Fibroblast of mammary gland (primary cell): ENCODE measurements at regions not wholly inside any gene's neighbourhood (a gene's known extent, or its start where the extent isn't known, plus 50 kb on each side); places are given as distances from the start of the nearest gene placed in this dataset.

Experiments
- DNase-seq: peaks from one replicate; pipeline ENCODE4 v3.0.0-alpha.2; 2010; ENCODE audit warnings: low read depth
- H3K4me3 ChIP-seq: 2 replicates; pipeline ENCODE4 v1.5.1; 2011; ENCODE audit warnings: low read depth, mild to moderate bottlenecking, low read length, moderate library complexity; ENCODE audit not compliant: control insufficient read depth
- CTCF ChIP-seq: conservative IDR thresholded peaks from 2 replicates; pipeline ENCODE4 v1.5.1; 2011; ENCODE audit warnings: low read depth, low read length, inconsistent platforms; ENCODE audit not compliant: control insufficient read depth, insufficient read depth

GRCh38 chr7:96501318-96501717, 179.4 kb upstream of the SLC25A13 start:
- TF ChIP-seq CTCF, result no peak
- no peak for DNase-seq
- no peak overlapping the region for H3K4me3 ChIP-seq

GRCh38 chr7:96499532-96499931, 177.6 kb upstream of the SLC25A13 start:
- no peak for TF ChIP-seq CTCF
- no peak overlapping the region for H3K4me3 ChIP-seq
- no peak for DNase-seq

- H3K4me3 ChIP-seq, result no peak overlapping the region
- TF ChIP-seq CTCF, result no peak
- no peak for DNase-seq
These were observed 175.7 kb upstream of the SLC25A13 start for GRCh38 chr7:96497567-96497966.

- H3K4me3 ChIP-seq, result no peak overlapping the region
- DNase-seq, result no peak
- no peak for TF ChIP-seq CTCF
These were observed 173.9 kb upstream of the SLC25A13 start for GRCh38 chr7:96495751-96496216.

GRCh38 chr7:96486681-96487080, 164.8 kb upstream of the SLC25A13 start:
- TF ChIP-seq CTCF, result no peak
- no peak overlapping the region for H3K4me3 ChIP-seq
- DNase-seq, result no peak

- no peak for DNase-seq
- TF ChIP-seq CTCF, result no peak
- H3K4me3 ChIP-seq, result no peak overlapping the region
These were observed 162.9 kb upstream of the SLC25A13 start for GRCh38 chr7:96484845-96485244.

- DNase-seq, result no peak
- TF ChIP-seq CTCF, result no peak
- no peak overlapping the region for H3K4me3 ChIP-seq
These were observed 162.2 kb upstream of the SLC25A13 start for GRCh38 chr7:96484091-96484490.
